ENCODE measurements at regions not wholly inside any gene's neighbourhood (a gene's known extent, or its start where the extent isn't known, plus 50 kb on each side); places are given as distances from the start of the nearest gene placed in this dataset.
"Not testable (repeated sequence)": the region's sequence is repeated elsewhere in the genome, so short reads cannot be mapped to it uniquely, and the experiment has no call there.

- no peaks in the 10 kb centered on the region for H3K27me3 Mint-ChIP-seq (ENCODE audit: unreplicated experiment)
- peaks cover 4% of the 10 kb centered on the region for H3K36me3 Mint-ChIP-seq (ENCODE audit: insufficient read depth, unreplicated experiment)
- H3K4me3 Mint-ChIP-seq (ENCODE audit: low read depth, unreplicated experiment): no peak overlapping the region
- no peaks in the 10 kb centered on the region for H3K4me1 Mint-ChIP-seq (ENCODE audit: low read depth, unreplicated experiment)
- TF ChIP-seq, protein P1, sequence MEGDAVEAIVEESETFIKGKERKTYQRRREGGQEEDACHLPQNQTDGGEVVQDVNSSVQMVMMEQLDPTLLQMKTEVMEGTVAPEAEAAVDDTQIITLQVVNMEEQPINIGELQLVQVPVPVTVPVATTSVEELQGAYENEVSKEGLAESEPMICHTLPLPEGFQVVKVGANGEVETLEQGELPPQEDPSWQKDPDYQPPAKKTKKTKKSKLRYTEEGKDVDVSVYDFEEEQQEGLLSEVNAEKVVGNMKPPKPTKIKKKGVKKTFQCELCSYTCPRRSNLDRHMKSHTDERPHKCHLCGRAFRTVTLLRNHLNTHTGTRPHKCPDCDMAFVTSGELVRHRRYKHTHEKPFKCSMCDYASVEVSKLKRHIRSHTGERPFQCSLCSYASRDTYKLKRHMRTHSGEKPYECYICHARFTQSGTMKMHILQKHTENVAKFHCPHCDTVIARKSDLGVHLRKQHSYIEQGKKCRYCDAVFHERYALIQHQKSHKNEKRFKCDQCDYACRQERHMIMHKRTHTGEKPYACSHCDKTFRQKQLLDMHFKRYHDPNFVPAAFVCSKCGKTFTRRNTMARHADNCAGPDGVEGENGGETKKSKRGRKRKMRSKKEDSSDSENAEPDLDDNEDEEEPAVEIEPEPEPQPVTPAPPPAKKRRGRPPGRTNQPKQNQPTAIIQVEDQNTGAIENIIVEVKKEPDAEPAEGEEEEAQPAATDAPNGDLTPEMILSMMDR (IDR thresholded peaks at IDR 0.05; ENCODE audit: unreplicated experiment): no peak
- intact Hi-C loops (cut with micrococcal nuclease; ENCODE audit: unreplicated experiment): no loop called here
- no peak for DNase-seq
- CTCF ChIA-PET: no interaction called here
- no TSS peak for BruUV-seq (replicated peaks)
- peaks cover 3% of the 10 kb centered on the region for H3K9me3 Mint-ChIP-seq (ENCODE audit: low read depth, unreplicated experiment)
- no peak overlapping the region for H3K27ac Mint-ChIP-seq (ENCODE audit: unreplicated experiment)
Observed at GRCh38 chr11:43150697-43151096, 161.1 kb upstream of the API5 start.

DNA sequence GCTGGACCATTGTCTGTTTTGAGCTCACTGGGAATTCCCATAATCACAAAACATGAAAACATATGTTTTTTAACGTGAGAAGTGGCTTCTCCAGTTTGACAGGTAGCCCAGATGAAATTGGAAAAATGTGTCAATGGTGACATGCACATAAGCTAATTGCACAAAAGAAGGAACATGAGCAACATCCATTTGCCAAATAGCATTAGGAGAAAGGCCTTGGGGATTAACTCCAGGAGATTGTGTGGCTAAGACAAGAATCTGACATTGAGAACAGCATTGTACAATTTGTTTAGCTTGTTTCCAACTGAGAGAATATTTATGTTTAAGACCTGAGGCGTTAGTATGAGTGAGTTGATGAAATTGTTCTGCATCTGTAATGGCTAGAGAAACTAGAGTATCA lies 147.0 kb upstream of the API5 start:
- Mint-ChIP-seq H3K4me1 (ENCODE audit: low read depth, unreplicated experiment) (no peaks in the 10 kb centered on the region), H3K27ac (ENCODE audit: unreplicated experiment) (no peak overlapping the region), H3K9me3 (ENCODE audit: low read depth, unreplicated experiment) (peaks cover 28% of the 10 kb centered on the region), H3K27me3 (ENCODE audit: unreplicated experiment) (no peaks in the 10 kb centered on the region), H3K36me3 (ENCODE audit: insufficient read depth, unreplicated experiment) (no peaks in the 10 kb centered on the region), H3K4me3 (ENCODE audit: low read depth, unreplicated experiment) (no peak overlapping the region)
- CTCF ChIA-PET: no interaction called here
- DNase-seq: no peak
- intact Hi-C loops (cut with micrococcal nuclease; ENCODE audit: unreplicated experiment): no loop called here
- no TSS peak for BruUV-seq (replicated peaks)
- TF ChIP-seq, protein P1 (IDR thresholded peaks at IDR 0.05; ENCODE audit: unreplicated experiment): no peak

- H3K36me3 Mint-ChIP-seq (ENCODE audit: insufficient read depth, unreplicated experiment); intact Hi-C loops (cut with micrococcal nuclease; ENCODE audit: unreplicated experiment); BruUV-seq (replicated peaks); H3K27ac Mint-ChIP-seq (ENCODE audit: unreplicated experiment); CTCF ChIA-PET; DNase-seq; H3K27me3 Mint-ChIP-seq (ENCODE audit: unreplicated experiment); H3K4me3 Mint-ChIP-seq (ENCODE audit: low read depth, unreplicated experiment); H3K4me1 Mint-ChIP-seq (ENCODE audit: low read depth, unreplicated experiment): not testable (repeated sequence)
- peaks cover 28% of the 10 kb centered on the region for H3K9me3 Mint-ChIP-seq (ENCODE audit: low read depth, unreplicated experiment)
Observed at GRCh38 chr11:43165393-43165792, 146.4 kb upstream of the API5 start.

DNA sequence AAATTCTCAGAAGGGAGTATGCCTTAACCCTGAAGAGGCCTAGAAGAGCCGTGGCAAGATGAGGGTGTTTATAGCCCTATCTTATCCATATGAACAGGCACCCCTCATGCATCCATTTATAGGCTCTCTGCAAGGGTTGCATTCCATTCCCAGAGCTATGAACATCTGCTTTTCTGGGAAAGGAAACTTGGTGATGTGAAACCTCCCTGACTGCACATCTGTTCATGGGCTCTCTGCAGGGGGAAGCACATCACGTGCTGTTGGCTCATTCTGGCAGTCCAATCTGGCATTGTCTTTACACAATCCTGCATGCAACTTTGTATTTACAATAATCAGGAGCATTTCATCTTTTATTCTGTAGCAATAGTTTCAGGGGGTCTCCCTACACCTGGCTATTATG lies 143.6 kb upstream of the API5 start:
- H3K27me3 Mint-ChIP-seq (ENCODE audit: unreplicated experiment); CTCF ChIA-PET; H3K36me3 Mint-ChIP-seq (ENCODE audit: insufficient read depth, unreplicated experiment); H3K4me1 Mint-ChIP-seq (ENCODE audit: low read depth, unreplicated experiment); H3K4me3 Mint-ChIP-seq (ENCODE audit: low read depth, unreplicated experiment); DNase-seq; H3K27ac Mint-ChIP-seq (ENCODE audit: unreplicated experiment); BruUV-seq (replicated peaks); intact Hi-C loops (cut with micrococcal nuclease; ENCODE audit: unreplicated experiment): not testable (repeated sequence)
- H3K9me3 Mint-ChIP-seq (ENCODE audit: low read depth, unreplicated experiment): peaks cover 28% of the 10 kb centered on the region

GRCh38 chr11:43172477-43172876 lies 139.3 kb upstream of the API5 start:
- Mint-ChIP-seq H3K9me3 (ENCODE audit: low read depth, unreplicated experiment) (peaks cover 15% of the 10 kb centered on the region), H3K4me1 (ENCODE audit: low read depth, unreplicated experiment) (no peaks in the 10 kb centered on the region), H3K4me3 (ENCODE audit: low read depth, unreplicated experiment) (no peak overlapping the region), H3K27ac (ENCODE audit: unreplicated experiment) (no peak overlapping the region), H3K36me3 (ENCODE audit: insufficient read depth, unreplicated experiment) (no peaks in the 10 kb centered on the region), H3K27me3 (ENCODE audit: unreplicated experiment) (no peaks in the 10 kb centered on the region)
- TF ChIP-seq, protein P1 (IDR thresholded peaks at IDR 0.05; ENCODE audit: unreplicated experiment): no peak
- intact Hi-C loops (cut with micrococcal nuclease; ENCODE audit: unreplicated experiment): no loop called here
- BruUV-seq (replicated peaks): no TSS peak
- CTCF ChIA-PET: no interaction called here
- no peak for DNase-seq
